ENCODE measurements at regions not wholly inside any gene's neighbourhood (a gene's known extent, or its start where the extent isn't known, plus 50 kb on each side); places are given as distances from the start of the nearest gene placed in this dataset.
A peak's percentile ranks its signal among the peaks of the same experiment; 100 is the strongest.
"Not testable (repeated sequence)": the region's sequence is repeated elsewhere in the genome, so short reads cannot be mapped to it uniquely, and the experiment has no call there.

- no peak for DNase-seq
Measured at GRCh38 chr14:70269582-70269981, 80.8 kb upstream of the SLC8A3 start.

GRCh38 chr14:70268760-70269159 lies 80.0 kb upstream of the SLC8A3 start:
- DNase-seq, result no peak

- no peak for DNase-seq
Measured at GRCh38 chr14:70266157-70266556, 77.4 kb upstream of the SLC8A3 start.

- no peak for DNase-seq
Measured at GRCh38 chr14:70265422-70265821, 76.7 kb upstream of the SLC8A3 start.

- DNase-seq, result no peak
Measured at GRCh38 chr14:70259420-70259819, 70.7 kb upstream of the SLC8A3 start.

DNA sequence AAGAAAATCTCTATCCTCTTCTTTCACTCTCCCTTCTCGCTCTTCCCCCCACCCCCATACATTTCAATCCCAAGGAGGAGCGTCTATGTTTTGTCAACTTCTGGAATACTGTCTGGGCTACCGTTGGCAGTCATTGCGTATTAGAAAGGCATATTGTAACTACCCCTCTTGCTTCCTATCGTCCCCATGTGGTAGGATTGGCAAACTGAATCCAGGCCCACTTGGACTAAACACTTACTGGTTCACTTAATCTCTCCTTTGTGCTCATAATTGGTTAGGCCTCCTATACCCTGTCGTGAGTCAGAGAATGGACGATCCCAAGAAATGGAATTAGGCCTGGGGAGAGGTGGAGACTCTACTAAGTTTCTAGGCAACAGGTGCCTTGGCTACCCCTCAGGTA lies 68.8 kb upstream of the SLC8A3 start:
- no peak for DNase-seq

DNA sequence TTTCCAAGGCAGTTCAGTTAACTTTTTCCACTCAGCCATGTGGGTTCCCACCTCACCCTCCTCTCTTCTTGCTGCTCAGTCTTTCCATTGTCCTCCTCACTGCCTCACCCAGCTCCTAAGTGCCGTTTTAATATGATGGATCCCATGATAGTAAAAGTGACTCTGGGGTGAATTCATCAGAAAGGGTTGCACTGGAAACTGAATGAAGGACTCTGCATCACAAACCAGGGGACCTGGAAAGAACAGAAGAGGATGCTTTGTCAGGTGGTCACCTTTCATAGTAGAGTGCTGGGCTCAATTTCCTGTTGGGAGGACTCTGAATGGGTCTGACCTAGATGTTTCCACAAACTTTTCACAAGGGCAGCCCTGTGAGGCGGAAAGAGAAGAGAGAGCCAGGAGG lies 67.8 kb upstream of the SLC8A3 start:
- no peak for DNase-seq

- DNase-seq, result peak in 4 of 6 experiments; percentile 19 to 52 (median 35)
Measured at GRCh38 chr14:70255071-70256057, 66.6 kb upstream of the SLC8A3 start.

DNA sequence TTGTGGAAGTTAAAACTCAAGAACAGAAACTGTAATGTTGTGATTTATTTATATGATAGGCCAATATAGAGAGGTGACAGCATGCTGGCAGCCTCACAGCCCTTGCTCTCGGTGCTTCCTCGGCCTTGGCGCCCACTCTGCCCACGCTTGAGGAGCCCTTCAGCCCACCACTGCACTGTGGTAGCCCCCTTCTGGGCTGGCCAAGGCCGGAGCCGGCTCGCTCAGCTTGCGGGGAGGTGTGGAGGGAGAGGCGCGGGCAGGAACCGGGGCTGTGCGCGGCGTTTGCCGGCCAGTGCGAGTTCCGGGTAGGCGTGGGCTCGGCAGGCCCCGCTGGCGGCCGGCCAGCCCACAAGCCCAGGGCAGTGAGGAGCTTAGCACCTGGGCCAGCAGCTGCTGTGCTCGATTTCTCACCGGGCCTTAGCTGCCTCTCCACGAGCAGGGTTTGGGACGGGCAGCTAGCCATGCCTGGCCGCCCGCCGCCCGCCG lies 65.8 kb upstream of the SLC8A3 start:
- DNase-seq, result no peak

GRCh38 chr14:70253547-70253946 lies 64.8 kb upstream of the SLC8A3 start:
- DNase-seq, result not testable (repeated sequence)

GRCh38 chr14:70245026-70245425 lies 56.3 kb upstream of the SLC8A3 start:
- DNase-seq, result no peak

DNA sequence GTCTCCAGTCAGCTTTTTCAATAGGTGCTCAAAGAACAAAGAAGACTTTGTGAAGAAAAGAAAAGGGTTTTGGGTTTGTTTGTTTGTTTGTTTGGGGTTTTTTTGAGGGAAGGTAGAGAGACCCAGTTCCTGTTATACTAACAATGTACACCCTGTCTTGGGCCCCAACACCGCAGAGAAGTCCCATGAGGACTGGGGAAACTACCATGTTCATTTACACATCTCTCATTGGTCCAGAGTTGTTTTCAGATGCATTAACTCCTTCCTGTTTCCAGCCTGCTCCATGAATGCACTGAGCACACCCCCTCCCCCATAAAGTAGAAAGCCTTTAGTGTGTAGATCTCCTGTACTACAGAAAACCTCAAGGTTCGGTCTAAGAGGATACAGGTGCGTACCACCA lies 51.1 kb upstream of the SLC8A3 start:
- no peak for DNase-seq

DNA sequence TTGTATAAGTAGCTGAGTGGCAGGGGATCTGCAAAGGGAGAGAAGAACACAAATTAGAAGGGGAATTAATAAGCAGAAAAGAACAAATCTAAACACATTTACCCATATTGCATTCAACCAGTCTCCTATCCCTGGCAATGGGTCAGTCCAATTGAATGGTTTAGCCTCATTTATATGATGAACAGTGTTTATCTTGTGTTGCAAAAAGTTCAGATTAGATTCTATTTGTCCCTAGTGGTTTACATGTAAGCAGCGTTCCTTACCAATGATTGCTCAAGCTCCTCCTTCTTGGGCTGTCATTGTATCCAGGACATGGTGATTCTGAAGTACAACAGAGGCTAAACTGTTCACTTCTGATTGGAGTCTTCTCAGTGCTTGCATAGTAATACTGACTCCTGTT lies 49.9 kb upstream of the SLC8A3 start:
- DNase-seq, result not testable (repeated sequence)
